Gastrocnemius medialis (tissue), 4 donors: ENCODE measurements at regions not wholly inside any gene's neighbourhood (a gene's known extent, or its start where the extent isn't known, plus 50 kb on each side); places are given as distances from the start of the nearest gene placed in this dataset.

Experiments
- CTCF ChIP-seq, 5 experiments: fragments of 450-650 bp in 3 of 5; fragments of 200-600 bp in 2 of 5; sonication (generic) in 2 of 5; IDR thresholded peaks in 4 of 5; conservative IDR thresholded peaks in 1 of 5; 1 replicate in 4 of 5; 2 replicates in 1 of 5; pipeline ENCODE4 v1.5.1; 2016 to 2019; ENCODE audit warnings: antibody characterized with exemption in 5 of 5, mild to moderate bottlenecking in 3 of 5, moderate library complexity in 3 of 5
- POLR2A ChIP-seq, 2 donors: fragments of 450-650 bp; IDR thresholded peaks; one replicate each; pipeline ENCODE4 v1.6.1; 2017; ENCODE audit warnings: antibody characterized with exemption in 2 of 2, mild to moderate bottlenecking in 2 of 2, moderate library complexity in 2 of 2

GRCh38 chrX:125094901-125095300 lies 224.8 kb upstream of the TEX13C start:
- no peak for TF ChIP-seq CTCF (IDR thresholded peaks at IDR 0.05 in 4 of 5, conservative IDR thresholded peaks at IDR 0.05 in 1 of 5)
- no peak for TF ChIP-seq POLR2A (IDR thresholded peaks at IDR 0.05)
